ENCODE measurements at regions not wholly inside any gene's neighbourhood (a gene's known extent, or its start where the extent isn't known, plus 50 kb on each side); places are given as distances from the start of the nearest gene placed in this dataset.

DNA sequence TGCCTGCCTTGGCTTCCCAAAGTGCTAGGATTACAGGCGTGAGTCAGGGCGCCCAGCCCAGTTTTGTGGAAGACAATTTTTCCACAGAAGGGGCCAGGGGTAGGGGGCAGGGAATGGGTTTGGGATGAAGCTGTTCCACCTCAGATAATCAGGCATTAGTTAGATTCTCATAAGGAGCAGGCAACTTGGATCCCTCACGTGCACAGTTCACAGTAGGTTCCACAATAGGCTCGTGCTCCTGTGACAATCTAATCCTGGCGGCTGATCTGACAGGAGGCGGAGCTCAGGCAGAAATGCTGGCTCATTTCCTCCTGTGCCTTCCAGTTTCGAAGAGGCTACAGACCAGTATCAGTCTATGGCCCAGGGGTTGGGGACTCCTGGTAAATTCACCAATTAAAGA is 491.6 kb upstream of the AADAT start:
- Histone ChIP-seq H3K4me2 (ENCODE audit: insufficient read depth in 1 of 2, low read depth in 2 of 2, low read length in 2 of 2) (no peak overlapping the region), H3K9ac (replicated peaks in 1 of 4; ENCODE audit: extremely low read depth in 1 of 4, low read depth in 3 of 4, low read length in 3 of 4) (no peak overlapping the region), H3K14ac (ENCODE audit: insufficient read length) (no peak overlapping the region), H2BK12ac (ENCODE audit: low read depth, low read length) (no peak overlapping the region), H3K23me2 (ENCODE audit: low read depth, low read length) (no peaks in the 10 kb centered on the region), H4K5ac (ENCODE audit: insufficient read length, low read depth, low read length) (no peak overlapping the region), H3K18ac (ENCODE audit: extremely low read depth, low read length) (no peak overlapping the region), H2BK5ac (ENCODE audit: low read depth, low read length) (no peak overlapping the region), H2AK5ac (ENCODE audit: low read depth, low read length) (no peak overlapping the region), H3K9me3 (ENCODE audit: insufficient read depth in 2 of 2, low read depth in 1 of 2, low read length in 1 of 2) (no peaks in the 10 kb centered on the region), H4K91ac (replicated peaks; ENCODE audit: insufficient read length, low read length) (no peak overlapping the region), H2AFZ (ENCODE audit: low read length) (peak overlapping the region; percentile 84; the same call in 1 of the 2 replicates), H3K79me1 (ENCODE audit: low read depth, low read length) (no peaks in the 10 kb centered on the region), H2BK20ac (ENCODE audit: low read length) (no peak overlapping the region), H4K8ac (ENCODE audit: extremely low read depth, insufficient read depth, low read length) (no peak overlapping the region), H3K4me3 (ENCODE audit: extremely low read depth in 1 of 4, insufficient read depth in 2 of 4, low read depth in 3 of 4, low read length in 4 of 4) (no peak overlapping the region), H2BK15ac (ENCODE audit: low read length) (no peak overlapping the region), H4K20me1 (replicated peaks in 1 of 2; ENCODE audit: control insufficient read depth in 1 of 2, insufficient read depth in 2 of 2, low read length in 2 of 2) (no peaks in the 10 kb centered on the region), H3K27me3 (replicated peaks in 1 of 4; ENCODE audit: control insufficient read depth in 3 of 4, extremely low read depth in 1 of 4, insufficient read depth in 3 of 4, low read length in 3 of 4) (no peaks in the 10 kb centered on the region), H3K56ac (replicated peaks; ENCODE audit: insufficient read length, low read depth, low read length) (no peak overlapping the region), H3K4ac (replicated peaks; ENCODE audit: insufficient read length, low read depth, low read length) (no peak overlapping the region), H3K36me3 (ENCODE audit: control insufficient read depth in 2 of 4, insufficient read depth in 4 of 4, low read length in 3 of 4) (no peaks in the 10 kb centered on the region), H3K4me1 (replicated peaks in 1 of 4; ENCODE audit: control insufficient read depth in 3 of 4, insufficient read depth in 4 of 4, low read length in 3 of 4) (no peaks in the 10 kb centered on the region), H3K27ac (ENCODE audit: low read depth, low read length) (no peak overlapping the region), H3K23ac (ENCODE audit: insufficient read length) (no peak overlapping the region), H2BK120ac (replicated peaks; ENCODE audit: low read depth, low read length) (no peak overlapping the region), H3K79me2 (ENCODE audit: control insufficient read depth in 1 of 2, insufficient read depth in 2 of 2, low read length in 2 of 2) (no peaks in the 10 kb centered on the region)
- WGBS, 2 experiments (ENCODE audit: extremely low coverage in 1 of 2, insufficient coverage in 1 of 2, insufficient read length in 1 of 2, insufficient replicate concordance in 2 of 2, low coverage in 1 of 2, low lambda C conversion rate in 2 of 2, missing lambda C conversion rate in 1 of 2): 77% methylated on average over 7 of the region's 7 CpGs; no CpG with 5 or more reads in 1 of the 2 experiments
- DNase-seq (ENCODE audit: low read depth in 1 of 2, low spot score in 2 of 2) (peak in 1 of 2 experiments; percentile 2), FAIRE-seq (peak; percentile 28)
- ChIA-PET CTCF (ENCODE audit: partially characterized antibody) (interaction anchor here (0.6 to 1.0 kb wide), 2 partner anchors 206 to 245 kb away, joined by 3 read pairs; no protein-coding TSS in a partner anchor), POLR2A (ENCODE audit: partially characterized antibody) (no interaction called here)
- TF ChIP-seq FOSL1 (IDR thresholded peaks at IDR 0.05; ENCODE audit: insufficient read depth, low read depth, low read length) (no peak), POLR2AphosphoS5 (IDR thresholded peaks at IDR 0.05; ENCODE audit: low read depth, low read length) (no peak), TAF7 (optimal IDR thresholded peaks at IDR 0.05; ENCODE audit: borderline replicate concordance, low read depth, low read length) (no peak), EGR1 (IDR thresholded peaks at IDR 0.05; ENCODE audit: borderline replicate concordance, low read depth, low read length) (no peak), CHD1 (IDR thresholded peaks at IDR 0.05; ENCODE audit: low read depth, low read length) (no peak), CEBPB (IDR thresholded peaks at IDR 0.05; ENCODE audit: low read depth, low read length) (no peak)
- TF ChIP-seq, protein P1, sequence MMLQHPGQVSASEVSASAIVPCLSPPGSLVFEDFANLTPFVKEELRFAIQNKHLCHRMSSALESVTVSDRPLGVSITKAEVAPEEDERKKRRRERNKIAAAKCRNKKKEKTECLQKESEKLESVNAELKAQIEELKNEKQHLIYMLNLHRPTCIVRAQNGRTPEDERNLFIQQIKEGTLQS (IDR thresholded peaks at IDR 0.05; ENCODE audit: insufficient read depth, low read depth, low read length): no peak
